Natural killer cell (primary cell): ENCODE measurements at regions not wholly inside any gene's neighbourhood (a gene's known extent, or its start where the extent isn't known, plus 50 kb on each side); places are given as distances from the start of the nearest gene placed in this dataset.

Source experiments
- ATAC-seq, 3 donors: fragments of 150-1000 bp in 2 of 3; fragments of 200-7000 bp in 1 of 3; cut with Tn5 transposase; 1 replicate in 1 of 3; 2 replicates in 2 of 3; pipeline ENCODE4 v1.10.0; 2021; ENCODE audit warnings: mild to moderate bottlenecking in 2 of 3, moderate library complexity in 2 of 3
- DNase-seq, 2 donors: peaks; one replicate each; pipeline versions ENCODE4 v3.0.0 to v3.0.0-alpha.2; 2013 to 2021; ENCODE audit warnings: mixed read lengths in 1 of 2
- H3K27ac ChIP-seq: one replicate; pipeline ENCODE4 v1.5.1; 2013; ENCODE audit warnings: mild to moderate bottlenecking, low read length
- H3K27me3 ChIP-seq: one replicate; pipeline ENCODE4 v1.6.1; 2013; ENCODE audit warnings: low read length; ENCODE audit not compliant: control insufficient read depth, insufficient read depth
- H3K36me3 ChIP-seq: one replicate; pipeline ENCODE4 v1.6.1; 2013; ENCODE audit warnings: low read length; ENCODE audit not compliant: control insufficient read depth, insufficient read depth
- H3K4me1 ChIP-seq: one replicate; pipeline ENCODE4 v1.6.1; 2013; ENCODE audit warnings: low read length; ENCODE audit not compliant: control insufficient read depth, insufficient read depth
- H3K4me3 ChIP-seq: one replicate; pipeline ENCODE4 v1.5.1; 2013; ENCODE audit warnings: low read length
- H3K9me3 ChIP-seq: one replicate; pipeline ENCODE4 v1.6.1; 2013; ENCODE audit warnings: low read length; ENCODE audit not compliant: control insufficient read depth, insufficient read depth
- H3K27ac Mint-ChIP-seq, 2 donors: one replicate each; pipeline ENCODE4 v1.8.0; 2022; ENCODE audit warnings: mild to moderate bottlenecking in 2 of 2, mixed read lengths in 2 of 2, moderate library complexity in 1 of 2
- H3K27me3 Mint-ChIP-seq, 2 donors: one replicate each; pipeline ENCODE4 v1.8.0; 2022; ENCODE audit warnings: low read depth in 2 of 2, mixed read lengths in 2 of 2
- H3K36me3 Mint-ChIP-seq: one replicate; pipeline ENCODE4 v1.8.0; 2022; ENCODE audit warnings: mixed read lengths
- H3K4me1 Mint-ChIP-seq, 2 donors: one replicate each; pipeline ENCODE4 v1.8.0; 2022; ENCODE audit warnings: mixed read lengths in 2 of 2
- H3K4me3 Mint-ChIP-seq: one replicate; pipeline ENCODE4 v1.8.0; 2022; ENCODE audit warnings: mild to moderate bottlenecking, moderate library complexity, mixed read lengths
- H3K9me3 Mint-ChIP-seq, 2 donors: one replicate each; pipeline ENCODE4 v1.8.0; 2022; ENCODE audit warnings: mixed read lengths in 2 of 2
- CTCF ChIP-seq: fragments of 200-600 bp; IDR thresholded peaks from one replicate; pipeline ENCODE4 v1.8.0; 2022; ENCODE audit warnings: antibody characterized with exemption
- WGBS: methylation state at CpG from one replicate; pipeline ENCODE4 v1.1.7; 2013; ENCODE audit warnings: missing lambda C conversion rate; ENCODE audit not compliant: insufficient coverage; 5-methylcytosine and 5-hydroxymethylcytosine counted together
- intact Hi-C: fragments of 100-400 bp; cut with micrococcal nuclease; formaldehyde crosslinking; loops from one replicate; pipeline ENCODE4 v1.14.2; 2022

- Mint-ChIP-seq H3K27ac (no peak overlapping the region), H3K4me1 (no peaks in the 10 kb centered on the region), H3K27me3 (peaks cover 0 to 6% of the 10 kb centered on the region in 2 donors), H3K36me3 (no peaks in the 10 kb centered on the region), H3K9me3 (no peaks in the 10 kb centered on the region), H3K4me3 (no peak overlapping the region)
- no peaks in the 10 kb centered on the region for H3K9me3 ChIP-seq
- H3K27me3 ChIP-seq = no peaks in the 10 kb centered on the region
- ATAC-seq = no peak
- no peaks in the 10 kb centered on the region for H3K4me1 ChIP-seq
- no peak for TF ChIP-seq CTCF
- H3K27ac ChIP-seq = no peak overlapping the region
- H3K36me3 ChIP-seq = no peaks in the 10 kb centered on the region
- no peak overlapping the region for H3K4me3 ChIP-seq
- no peak for DNase-seq
- 81% methylated on average over 3 of the region's 3 CpGs for WGBS
- intact Hi-C loops = no loop called here
Measured at GRCh38 chrX:10756441-10756840, 136.1 kb upstream of the MID1 start.

GRCh38 chrX:10759141-10759799 lies 138.9 kb upstream of the MID1 start:
- H3K36me3 ChIP-seq = no peaks in the 10 kb centered on the region
- DNase-seq (no peak), ATAC-seq (no peak)
- Mint-ChIP-seq H3K4me1 (no peaks in the 10 kb centered on the region), H3K9me3 (no peaks in the 10 kb centered on the region), H3K27ac (no peak overlapping the region), H3K27me3 (peaks cover 0 to 8% of the 10 kb centered on the region in 2 donors), H3K4me3 (no peak overlapping the region), H3K36me3 (no peaks in the 10 kb centered on the region)
- no peaks in the 10 kb centered on the region for H3K27me3 ChIP-seq
- no peak overlapping the region for H3K27ac ChIP-seq
- intact Hi-C loops = no loop called here
- no peak for TF ChIP-seq CTCF
- H3K4me1 ChIP-seq = no peaks in the 10 kb centered on the region
- H3K4me3 ChIP-seq = no peak overlapping the region
- 53% methylated on average over 9 of the region's 10 CpGs for WGBS
- no peaks in the 10 kb centered on the region for H3K9me3 ChIP-seq

- intact Hi-C loops = no loop called here
- no peaks in the 10 kb centered on the region for H3K9me3 ChIP-seq
- Mint-ChIP-seq H3K27me3 (peaks cover 0 to 8% of the 10 kb centered on the region in 2 donors), H3K4me3 (no peak overlapping the region), H3K36me3 (no peaks in the 10 kb centered on the region), H3K27ac (no peak overlapping the region), H3K4me1 (no peaks in the 10 kb centered on the region), H3K9me3 (no peaks in the 10 kb centered on the region)
- no peak for TF ChIP-seq CTCF
- H3K27me3 ChIP-seq = no peaks in the 10 kb centered on the region
- ATAC-seq = no peak
- no peak for DNase-seq
- no peak overlapping the region for H3K4me3 ChIP-seq
- 75% methylated on average over 1 of the region's 1 CpG for WGBS
- H3K36me3 ChIP-seq = no peaks in the 10 kb centered on the region
- H3K27ac ChIP-seq = no peak overlapping the region
- H3K4me1 ChIP-seq = no peaks in the 10 kb centered on the region
Measured at GRCh38 chrX:10761447-10761846, 141.1 kb upstream of the MID1 start.

- no peaks in the 10 kb centered on the region for H3K4me1 ChIP-seq
- H3K36me3 Mint-ChIP-seq = no peaks in the 10 kb centered on the region
- H3K9me3 Mint-ChIP-seq = no peaks in the 10 kb centered on the region
- H3K27me3 Mint-ChIP-seq = no peaks in the 10 kb centered on the region
- no peak overlapping the region for H3K27ac ChIP-seq
- no peaks in the 10 kb centered on the region for H3K9me3 ChIP-seq
- no peak overlapping the region for H3K27ac Mint-ChIP-seq
- WGBS = 6% methylated on average over 2 of the region's 3 CpGs
- no peaks in the 10 kb centered on the region for H3K36me3 ChIP-seq
- H3K4me1 Mint-ChIP-seq = no peaks in the 10 kb centered on the region
- DNase-seq (peak in 1 of 2 donors; percentile 3), ATAC-seq (peak in 1 of 3 donors; percentile 41)
- no peak for TF ChIP-seq CTCF
- H3K4me3 Mint-ChIP-seq = no peak overlapping the region
- intact Hi-C loops = loop anchor here (5.0 kb wide), 1 partner anchor 577 kb away; no protein-coding TSS in a partner anchor
- H3K4me3 ChIP-seq = no peak overlapping the region
- H3K27me3 ChIP-seq = no peaks in the 10 kb centered on the region
Measured at GRCh38 chrX:10769195-10769594, 148.8 kb upstream of the MID1 start.
